Skeletal muscle satellite cell (primary cell): ENCODE measurements at regions not wholly inside any gene's neighbourhood (a gene's known extent, or its start where the extent isn't known, plus 50 kb on each side); places are given as distances from the start of the nearest gene placed in this dataset.

Experiments used
- H3K27me3 ChIP-seq: 2 replicates; pipeline ENCODE4 v1.7.0; 2013; ENCODE audit warnings: low read length; ENCODE audit not compliant: control insufficient read depth, insufficient read depth
- H3K36me3 ChIP-seq: 2 replicates; pipeline ENCODE4 v1.7.0; 2013; ENCODE audit warnings: mild to moderate bottlenecking, control low read depth, low read length; ENCODE audit not compliant: insufficient read depth
- H3K4me1 ChIP-seq: 2 replicates; pipeline ENCODE4 v1.7.0; 2013; ENCODE audit warnings: low read length; ENCODE audit not compliant: control insufficient read depth, insufficient read depth
- H3K4me2 ChIP-seq: 2 replicates; pipeline ENCODE4 v1.7.0; 2013; ENCODE audit warnings: mild to moderate bottlenecking, low read length
- H3K4me3 ChIP-seq: 2 replicates; pipeline ENCODE4 v1.7.0; 2013; ENCODE audit warnings: low read length
- H3K9ac ChIP-seq: 2 replicates; pipeline ENCODE4 v1.7.0; 2013; ENCODE audit warnings: mild to moderate bottlenecking, low read depth, low read length, moderate library complexity
- H3K9me3 ChIP-seq: replicated peaks from 2 replicates; pipeline ENCODE4 v1.7.0; 2013; ENCODE audit warnings: mild to moderate bottlenecking, control low read depth, low read length

GRCh38 chr12:34397591-34398365 lies 375.5 kb downstream of the ALG10 start:
- Histone ChIP-seq H3K4me1 (no peaks in the 10 kb centered on the region), H3K36me3 (no peaks in the 10 kb centered on the region), H3K9ac (no peak overlapping the region), H3K4me3 (no peak overlapping the region), H3K27me3 (no peaks in the 10 kb centered on the region), H3K4me2 (no peak overlapping the region), H3K9me3 (peaks cover 8% of the 10 kb centered on the region)

- no peak overlapping the region for H3K4me3 ChIP-seq
- no peaks in the 10 kb centered on the region for H3K36me3 ChIP-seq
- H3K4me2 ChIP-seq, result no peak overlapping the region
- H3K9ac ChIP-seq, result no peak overlapping the region
- H3K9me3 ChIP-seq, result peaks cover 13% of the 10 kb centered on the region
- H3K27me3 ChIP-seq, result no peaks in the 10 kb centered on the region
- H3K4me1 ChIP-seq, result no peaks in the 10 kb centered on the region
Measured at GRCh38 chr12:34398366-34398705, 376.0 kb downstream of the ALG10 start.

- no peaks in the 10 kb centered on the region for H3K36me3 ChIP-seq
- H3K27me3 ChIP-seq, result no peaks in the 10 kb centered on the region
- H3K4me3 ChIP-seq, result no peak overlapping the region
- no peak overlapping the region for H3K4me2 ChIP-seq
- no peaks in the 10 kb centered on the region for H3K4me1 ChIP-seq
- H3K9ac ChIP-seq, result no peak overlapping the region
- peaks cover 16% of the 10 kb centered on the region for H3K9me3 ChIP-seq
Measured at GRCh38 chr12:34398706-34399630, 376.7 kb downstream of the ALG10 start.

GRCh38 chr12:34399631-34400410 lies 377.5 kb downstream of the ALG10 start:
- no peak overlapping the region for H3K4me2 ChIP-seq
- H3K9me3 ChIP-seq, result peaks cover 21% of the 10 kb centered on the region
- H3K4me3 ChIP-seq, result no peak overlapping the region
- no peaks in the 10 kb centered on the region for H3K27me3 ChIP-seq
- no peak overlapping the region for H3K9ac ChIP-seq
- no peaks in the 10 kb centered on the region for H3K4me1 ChIP-seq
- H3K36me3 ChIP-seq, result no peaks in the 10 kb centered on the region

- Histone ChIP-seq H3K4me2 (no peak overlapping the region), H3K9ac (no peak overlapping the region), H3K4me3 (no peak overlapping the region), H3K9me3 (peaks cover 21% of the 10 kb centered on the region), H3K4me1 (no peaks in the 10 kb centered on the region), H3K36me3 (no peaks in the 10 kb centered on the region), H3K27me3 (no peaks in the 10 kb centered on the region)
Measured at GRCh38 chr12:34400411-34400881, 378.1 kb downstream of the ALG10 start.

- Histone ChIP-seq H3K4me3 (no peak overlapping the region), H3K36me3 (no peaks in the 10 kb centered on the region), H3K9me3 (peaks cover 27% of the 10 kb centered on the region), H3K4me1 (no peaks in the 10 kb centered on the region), H3K9ac (no peak overlapping the region), H3K4me2 (no peak overlapping the region), H3K27me3 (no peaks in the 10 kb centered on the region)
Measured at GRCh38 chr12:34400986-34401658, 378.8 kb downstream of the ALG10 start.

GRCh38 chr12:34401659-34402227 lies 379.4 kb downstream of the ALG10 start:
- no peaks in the 10 kb centered on the region for H3K36me3 ChIP-seq
- no peak overlapping the region for H3K4me2 ChIP-seq
- peaks cover 32% of the 10 kb centered on the region for H3K9me3 ChIP-seq
- H3K4me1 ChIP-seq, result no peaks in the 10 kb centered on the region
- no peak overlapping the region for H3K9ac ChIP-seq
- no peak overlapping the region for H3K4me3 ChIP-seq
- H3K27me3 ChIP-seq, result no peaks in the 10 kb centered on the region

- Histone ChIP-seq H3K9me3 (peaks cover 32% of the 10 kb centered on the region), H3K27me3 (no peaks in the 10 kb centered on the region)
Measured at GRCh38 chr12:34402228-34402898, 380.1 kb downstream of the ALG10 start.

GRCh38 chr12:34402899-34403705 lies 380.8 kb downstream of the ALG10 start:
- Histone ChIP-seq H3K9ac (no peak overlapping the region), H3K4me2 (no peak overlapping the region), H3K27me3 (no peaks in the 10 kb centered on the region), H3K4me3 (no peak overlapping the region), H3K4me1 (no peaks in the 10 kb centered on the region), H3K9me3 (peaks cover 27% of the 10 kb centered on the region), H3K36me3 (no peaks in the 10 kb centered on the region)

More at GRCh38 chr12:34402228-34402898, 380.1 kb downstream of the ALG10 start:
- no peaks in the 10 kb centered on the region for H3K36me3 ChIP-seq
- no peak overlapping the region for H3K9ac ChIP-seq
- no peak overlapping the region for H3K4me2 ChIP-seq
- no peak overlapping the region for H3K4me3 ChIP-seq
- no peaks in the 10 kb centered on the region for H3K4me1 ChIP-seq
